WTC11 (cell line): ENCODE measurements at regions not wholly inside any gene's neighbourhood (a gene's known extent, or its start where the extent isn't known, plus 50 kb on each side); places are given as distances from the start of the nearest gene placed in this dataset.

ENCODE experiments used
- ATAC-seq: fragments of 200-7000 bp; cut with Tn5 transposase; 2 replicates; pipeline ENCODE4 v1.10.0; 2021; ENCODE audit warnings: mild to moderate bottlenecking, moderate library complexity
- CTCF ChIA-PET: fragments of 300-600 bp; sonication (Branson Sonifier 250); formaldehyde crosslinking; loops from one replicate; lab custom pipeline; 2021; ENCODE audit warnings: antibody characterized with exemption; lab: Charles Lee
- POLR2A ChIA-PET: fragments of 350-600 bp; sonication (Branson Sonifier 250); formaldehyde crosslinking; loops from one replicate; lab custom pipeline; 2021; ENCODE audit warnings: antibody characterized with exemption; lab: Charles Lee
- DNase-seq: peaks from one replicate; pipeline ENCODE4 v3.0.0; 2021; ENCODE audit warnings: low spot score
- H3K27ac Mint-ChIP-seq: 2 replicates; pipeline ENCODE4 v1.8.0; 2021; ENCODE audit warnings: mixed read lengths
- H3K27me3 Mint-ChIP-seq: 2 replicates; pipeline ENCODE4 v1.8.0; 2021; ENCODE audit warnings: low read depth, mild to moderate bottlenecking, moderate library complexity, mixed read lengths
- H3K36me3 Mint-ChIP-seq: 2 replicates; pipeline ENCODE4 v1.8.0; 2021; ENCODE audit warnings: mixed read lengths
- H3K4me1 Mint-ChIP-seq: 2 replicates; pipeline ENCODE4 v1.8.0; 2022; ENCODE audit warnings: mixed read lengths
- H3K4me3 Mint-ChIP-seq: 2 replicates; pipeline ENCODE4 v1.8.0; 2021; ENCODE audit warnings: mild to moderate bottlenecking, moderate library complexity, mixed read lengths
- H3K9me3 Mint-ChIP-seq: 2 replicates; pipeline ENCODE4 v1.8.0; 2021; ENCODE audit warnings: mixed read lengths
- ARID4B ChIP-seq: sonication (generic); formaldehyde crosslinking; IDR thresholded peaks from 2 replicates; pipeline ENCODE4 v1.8.0; 2023; ENCODE audit warnings: missing genetic modification reagents, mild to moderate bottlenecking, borderline replicate concordance
- CBFB ChIP-seq: sonication (generic); formaldehyde crosslinking; IDR thresholded peaks from 2 replicates; pipeline ENCODE4 v1.8.1; 2022; ENCODE audit warnings: mild to moderate bottlenecking, low read depth, missing genetic modification reagents
- CREB1 ChIP-seq: sonication (generic); formaldehyde crosslinking; IDR thresholded peaks from 2 replicates; pipeline ENCODE4 v1.8.0; 2023; ENCODE audit warnings: mild to moderate bottlenecking, missing genetic modification reagents
- CTCF ChIP-seq: fragments of 200-600 bp; IDR thresholded peaks from 2 replicates; pipeline ENCODE4 v1.8.0; 2022; ENCODE audit warnings: antibody characterized with exemption
- FOXJ3 ChIP-seq: sonication (generic); formaldehyde crosslinking; IDR thresholded peaks from 2 replicates; pipeline ENCODE4 v1.9.0; 2021; ENCODE audit warnings: missing genetic modification reagents, mild to moderate bottlenecking, borderline replicate concordance
- HMGA2 ChIP-seq: fragments of 250-450 bp; sonication (Bioruptor Pico); IDR thresholded peaks from 2 replicates; pipeline ENCODE4 v1.4.0; 2021; ENCODE audit warnings: mild to moderate bottlenecking, moderate library complexity
- JUN ChIP-seq: sonication (generic); formaldehyde crosslinking; IDR thresholded peaks from 2 replicates; pipeline ENCODE4 v1.8.0; 2023; ENCODE audit warnings: mild to moderate bottlenecking, missing genetic modification reagents
- NFATC4 ChIP-seq: fragments of 250-450 bp; sonication (Bioruptor Pico); IDR thresholded peaks from 2 replicates; pipeline ENCODE4 v1.9.0; 2021; ENCODE audit warnings: mild to moderate bottlenecking
- NFYB ChIP-seq: sonication (generic); formaldehyde crosslinking; conservative IDR thresholded peaks from 2 replicates; pipeline ENCODE4 v1.8.0; 2022; ENCODE audit warnings: low read depth, missing genetic modification reagents
- SOX15 ChIP-seq: fragments of 250-450 bp; sonication (Bioruptor Pico); IDR thresholded peaks from 2 replicates; pipeline ENCODE4 v1.9.0; 2021; ENCODE audit warnings: mild to moderate bottlenecking
- TCF7 ChIP-seq: sonication (generic); formaldehyde crosslinking; IDR thresholded peaks from 2 replicates; pipeline ENCODE4 v1.8.0; 2022; ENCODE audit warnings: mild to moderate bottlenecking, low read depth, missing genetic modification reagents, moderate library complexity
- ZNF263 ChIP-seq: sonication (generic); formaldehyde crosslinking; IDR thresholded peaks from 2 replicates; pipeline ENCODE4 v1.8.1; 2022; ENCODE audit warnings: low read depth, mild to moderate bottlenecking, moderate library complexity, missing genetic modification reagents
- TF ChIP-seq, protein P1 (sequence below): sonication (generic); formaldehyde crosslinking; IDR thresholded peaks from 2 replicates; pipeline ENCODE4 v1.8.1; 2023; ENCODE audit warnings: mild to moderate bottlenecking, moderate library complexity, missing genetic modification reagents
- TF ChIP-seq, protein P2 (sequence below): fragments of 250-450 bp; sonication (Bioruptor Pico); IDR thresholded peaks from 2 replicates; pipeline ENCODE4 v1.8.0; 2021; ENCODE audit warnings: mild to moderate bottlenecking

DNA sequence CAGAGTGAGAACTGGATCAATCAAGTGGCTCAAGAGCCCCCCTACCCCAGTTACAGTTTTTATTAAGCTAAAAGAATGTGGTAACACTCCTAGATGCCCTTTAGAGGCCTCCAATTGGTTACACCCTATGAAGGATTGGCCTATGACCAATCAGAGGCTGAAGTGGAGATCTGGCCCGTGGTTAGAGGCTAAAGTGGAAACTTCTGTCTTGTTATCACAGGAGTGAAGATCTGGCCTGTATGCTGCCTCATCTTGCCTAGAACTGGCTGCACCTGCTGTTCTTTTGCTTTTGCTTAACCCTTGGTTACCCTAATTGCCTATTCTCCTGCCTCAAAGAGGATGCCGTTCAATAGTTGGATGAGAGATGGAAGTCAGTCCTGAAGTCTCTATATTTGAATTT, 100.1 kb upstream of the MAP2 start:
- H3K27ac Mint-ChIP-seq, result no peak overlapping the region
- H3K4me3 Mint-ChIP-seq, result no peak overlapping the region

DNA sequence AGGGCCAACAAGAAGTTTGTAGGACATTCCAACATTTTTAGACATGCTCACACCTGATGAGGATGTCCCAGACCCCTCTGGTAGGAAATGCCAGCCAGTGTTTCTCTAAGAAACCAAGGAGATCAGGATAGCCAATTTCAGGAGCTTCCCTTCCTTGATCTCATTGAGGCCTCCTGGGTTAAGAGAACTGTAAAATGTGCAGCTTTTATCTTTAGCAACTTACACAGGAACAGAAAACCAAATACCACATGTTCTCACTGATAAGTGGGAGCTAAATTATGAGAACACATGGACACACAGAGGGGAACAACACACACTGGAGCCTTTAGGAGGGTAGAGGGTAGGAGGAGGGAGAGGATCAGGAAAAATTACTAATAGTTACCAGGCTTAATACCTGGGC, 99.6 kb upstream of the MAP2 start:
- ATAC-seq (no peak), DNase-seq (no peak)
- TF ChIP-seq, protein P1, sequence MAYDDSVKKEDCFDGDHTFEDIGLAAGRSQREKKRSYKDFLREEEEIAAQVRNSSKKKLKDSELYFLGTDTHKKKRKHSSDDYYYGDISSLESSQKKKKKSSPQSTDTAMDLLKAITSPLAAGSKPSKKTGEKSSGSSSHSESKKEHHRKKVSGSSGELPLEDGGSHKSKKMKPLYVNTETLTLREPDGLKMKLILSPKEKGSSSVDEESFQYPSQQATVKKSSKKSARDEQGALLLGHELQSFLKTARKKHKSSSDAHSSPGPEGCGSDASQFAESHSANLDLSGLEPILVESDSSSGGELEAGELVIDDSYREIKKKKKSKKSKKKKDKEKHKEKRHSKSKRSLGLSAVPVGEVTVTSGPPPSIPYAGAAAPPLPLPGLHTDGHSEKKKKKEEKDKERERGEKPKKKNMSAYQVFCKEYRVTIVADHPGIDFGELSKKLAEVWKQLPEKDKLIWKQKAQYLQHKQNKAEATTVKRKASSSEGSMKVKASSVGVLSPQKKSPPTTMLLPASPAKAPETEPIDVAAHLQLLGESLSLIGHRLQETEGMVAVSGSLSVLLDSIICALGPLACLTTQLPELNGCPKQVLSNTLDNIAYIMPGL, result no peak
- TF ChIP-seq SOX15 (CRISPR knock-in tag), result no peak
- no peak for TF ChIP-seq JUN
- TF ChIP-seq FOXJ3 (CRISPR knock-in tag), result no peak
- TF ChIP-seq NFATC4 (CRISPR knock-in tag), result no peak
- TF ChIP-seq, protein P2, sequence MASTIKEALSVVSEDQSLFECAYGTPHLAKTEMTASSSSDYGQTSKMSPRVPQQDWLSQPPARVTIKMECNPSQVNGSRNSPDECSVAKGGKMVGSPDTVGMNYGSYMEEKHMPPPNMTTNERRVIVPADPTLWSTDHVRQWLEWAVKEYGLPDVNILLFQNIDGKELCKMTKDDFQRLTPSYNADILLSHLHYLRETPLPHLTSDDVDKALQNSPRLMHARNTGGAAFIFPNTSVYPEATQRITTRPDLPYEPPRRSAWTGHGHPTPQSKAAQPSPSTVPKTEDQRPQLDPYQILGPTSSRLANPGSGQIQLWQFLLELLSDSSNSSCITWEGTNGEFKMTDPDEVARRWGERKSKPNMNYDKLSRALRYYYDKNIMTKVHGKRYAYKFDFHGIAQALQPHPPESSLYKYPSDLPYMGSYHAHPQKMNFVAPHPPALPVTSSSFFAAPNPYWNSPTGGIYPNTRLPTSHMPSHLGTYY, result no peak
- no peak for TF ChIP-seq CBFB (CRISPR knock-in tag)
- no peak for TF ChIP-seq ZNF263 (CRISPR knock-in tag)
- peaks cover 13% of the 10 kb centered on the region for H3K4me1 Mint-ChIP-seq
- no peak overlapping the region for H3K4me3 Mint-ChIP-seq
- H3K27ac Mint-ChIP-seq, result no peak overlapping the region
- peaks cover 21% of the 10 kb centered on the region for H3K27me3 Mint-ChIP-seq
- peaks cover 2% of the 10 kb centered on the region; the same call in 1 of the 2 replicates for H3K36me3 Mint-ChIP-seq
- H3K9me3 Mint-ChIP-seq, result peaks cover 6% of the 10 kb centered on the region; the same call in 1 of the 2 replicates
- CTCF ChIA-PET, result no interaction called here
- POLR2A ChIA-PET, result no interaction called here

More for the DNA sequence above, 100.1 kb upstream of the MAP2 start:
- H3K27me3 Mint-ChIP-seq, result peaks cover 21% of the 10 kb centered on the region
- DNase-seq, result no peak
- TF ChIP-seq NFYB (CRISPR knock-in tag), result 0 out of 2 replicates have a peak, but pooled peaks have one; percentile 10
- TF ChIP-seq HMGA2, result no peak
- TF ChIP-seq CREB1 (CRISPR knock-in tag), result no peak
- TF ChIP-seq TCF7 (CRISPR knock-in tag), result no peak
- ChIA-PET CTCF (interaction anchor here (1.2 to 3.4 kb wide), 2 partner anchors 11 to 916 kb away, joined by 5 to 12 read pairs; no protein-coding TSS in a partner anchor), POLR2A (no interaction called here)
- no peak for ATAC-seq
- H3K4me1 Mint-ChIP-seq, result peaks cover 13% of the 10 kb centered on the region
- peaks cover 2% of the 10 kb centered on the region; the same call in 1 of the 2 replicates for H3K36me3 Mint-ChIP-seq
- H3K9me3 Mint-ChIP-seq, result peaks cover 6% of the 10 kb centered on the region; the same call in 1 of the 2 replicates

DNA sequence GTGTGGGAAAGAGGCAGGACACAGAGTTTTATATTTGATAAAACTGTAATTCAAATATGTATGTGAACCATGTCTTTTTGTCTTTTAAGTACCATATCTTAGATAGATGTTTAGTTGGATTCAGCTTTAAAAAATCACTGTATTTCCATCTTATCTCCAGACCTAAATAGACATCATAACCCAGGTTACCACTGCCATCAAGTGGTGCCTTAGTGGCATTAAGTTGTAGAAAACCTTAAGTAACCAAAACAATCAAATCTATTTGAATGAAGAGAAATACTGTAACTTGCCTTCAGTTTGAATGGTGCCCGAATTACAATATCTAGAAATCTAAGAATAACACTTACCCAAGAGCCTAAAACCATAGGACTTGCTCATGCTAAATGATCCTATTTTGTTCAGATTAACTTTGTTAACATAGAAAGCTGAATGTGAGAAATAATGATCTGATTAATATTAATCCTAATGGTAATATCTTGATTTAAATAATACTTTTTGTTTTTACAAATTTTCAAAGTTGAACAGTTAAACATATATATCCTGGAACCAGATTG, 92.5 kb upstream of the MAP2 start:
- H3K27ac Mint-ChIP-seq, result no peak overlapping the region
- H3K27me3 Mint-ChIP-seq, result peaks cover 2% of the 10 kb centered on the region; the same call in 1 of the 2 replicates
- H3K9me3 Mint-ChIP-seq, result peaks cover 3% of the 10 kb centered on the region; the same call in 1 of the 2 replicates
- H3K4me3 Mint-ChIP-seq, result no peak overlapping the region
- ATAC-seq, result peak; percentile 80
- no peak for DNase-seq
- H3K36me3 Mint-ChIP-seq, result 0 out of 2 replicates have a peak, but pooled peaks cover 2% of the 10 kb centered on the region
- peaks cover 16% of the 10 kb centered on the region for H3K4me1 Mint-ChIP-seq
- CTCF ChIA-PET, result interaction anchor here (0.6 to 3.0 kb wide), 24 partner anchors 26 to 942 kb away, joined by 3 to 41 read pairs (median 4); partner anchors contain the start of genes MAP2 and PTH2R
- no peak for TF ChIP-seq ARID4B (CRISPR knock-in tag)
- TF ChIP-seq CTCF, result peak; percentile 34; the same call in 1 of the 2 replicates
- POLR2A ChIA-PET, result interaction anchor here (0.6 kb wide), 1 partner anchor 850 kb away, joined by 3 read pairs; no protein-coding TSS in a partner anchor
